Adipocyte (in vitro differentiated cells): ENCODE measurements at regions not wholly inside any gene's neighbourhood (a gene's known extent, or its start where the extent isn't known, plus 50 kb on each side); places are given as distances from the start of the nearest gene placed in this dataset.

Experiments used
- DNase-seq: peaks from one replicate; pipeline ENCODE4 v3.0.0-alpha.2; 2015; ENCODE audit warnings: low read depth
- H3K27me3 ChIP-seq: replicated peaks from 2 replicates; pipeline ENCODE4 v1.7.0; 2013; ENCODE audit warnings: mild to moderate bottlenecking, low read length, moderate library complexity; ENCODE audit not compliant: control insufficient read depth, insufficient read depth
- H3K36me3 ChIP-seq: 2 replicates; pipeline ENCODE4 v1.7.0; 2013; ENCODE audit warnings: low read length, mild to moderate bottlenecking, moderate library complexity; ENCODE audit not compliant: control insufficient read depth, insufficient read depth, severe bottlenecking
- H3K4me1 ChIP-seq: 2 replicates; pipeline ENCODE4 v1.7.0; 2013; ENCODE audit warnings: mild to moderate bottlenecking, low read length, moderate library complexity; ENCODE audit not compliant: control insufficient read depth, insufficient read depth
- H3K4me3 ChIP-seq: 2 replicates; pipeline ENCODE4 v1.7.0; 2013; ENCODE audit warnings: mild to moderate bottlenecking, low read length, moderate library complexity
- H3K9ac ChIP-seq: 2 replicates; pipeline ENCODE4 v1.7.0; 2013; ENCODE audit warnings: mild to moderate bottlenecking, low read length, moderate library complexity
- H3K9me3 ChIP-seq: 2 replicates; pipeline ENCODE4 v1.7.0; 2013; ENCODE audit warnings: mild to moderate bottlenecking, low read length, moderate library complexity; ENCODE audit not compliant: control insufficient read depth

DNA sequence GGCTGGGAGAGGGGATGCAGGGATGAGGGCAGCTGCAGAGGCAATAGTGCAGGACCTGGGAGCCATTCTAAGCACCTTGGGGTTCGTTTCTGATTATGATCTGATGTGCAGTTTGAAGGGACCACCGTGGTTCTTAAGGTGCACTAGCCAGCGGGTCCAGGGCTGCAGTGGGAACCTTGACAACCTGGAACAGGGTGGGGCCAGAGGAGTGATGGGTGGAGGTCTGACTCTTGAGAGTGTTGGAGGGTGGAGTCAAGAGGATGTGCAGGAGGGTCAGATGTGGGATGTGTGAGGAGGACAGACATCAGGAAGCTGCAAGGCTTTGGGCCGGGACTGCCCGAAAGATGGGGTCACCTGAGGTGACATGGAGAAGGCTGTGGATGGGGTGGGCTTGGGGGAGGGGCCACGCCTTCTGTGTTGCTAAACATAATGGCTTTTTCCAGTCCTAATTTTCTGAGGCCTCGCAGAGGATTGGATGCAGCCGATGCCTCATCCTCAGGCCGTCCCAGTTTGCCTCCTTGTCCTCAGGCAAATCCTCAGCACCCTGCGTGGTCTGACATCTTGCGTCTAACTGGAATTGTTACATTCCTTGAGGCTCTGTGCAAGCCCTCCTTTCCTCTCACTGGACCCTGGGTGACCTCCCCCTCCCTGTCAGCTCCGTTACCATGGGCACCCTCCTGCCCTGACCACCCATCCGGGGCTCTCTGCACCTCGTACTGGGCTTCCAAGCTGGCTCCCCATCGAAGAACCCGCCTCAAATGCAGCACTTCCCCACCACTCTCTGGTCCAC is 61.4 kb upstream of the TRPM1 start:
- H3K9ac ChIP-seq = no peak overlapping the region
- peaks cover 2% of the 10 kb centered on the region for H3K4me1 ChIP-seq
- H3K27me3 ChIP-seq = peaks cover 25% of the 10 kb centered on the region
- no peaks in the 10 kb centered on the region for H3K36me3 ChIP-seq
- no peaks in the 10 kb centered on the region for H3K9me3 ChIP-seq
- no peak for DNase-seq
- no peak overlapping the region for H3K4me3 ChIP-seq

DNA sequence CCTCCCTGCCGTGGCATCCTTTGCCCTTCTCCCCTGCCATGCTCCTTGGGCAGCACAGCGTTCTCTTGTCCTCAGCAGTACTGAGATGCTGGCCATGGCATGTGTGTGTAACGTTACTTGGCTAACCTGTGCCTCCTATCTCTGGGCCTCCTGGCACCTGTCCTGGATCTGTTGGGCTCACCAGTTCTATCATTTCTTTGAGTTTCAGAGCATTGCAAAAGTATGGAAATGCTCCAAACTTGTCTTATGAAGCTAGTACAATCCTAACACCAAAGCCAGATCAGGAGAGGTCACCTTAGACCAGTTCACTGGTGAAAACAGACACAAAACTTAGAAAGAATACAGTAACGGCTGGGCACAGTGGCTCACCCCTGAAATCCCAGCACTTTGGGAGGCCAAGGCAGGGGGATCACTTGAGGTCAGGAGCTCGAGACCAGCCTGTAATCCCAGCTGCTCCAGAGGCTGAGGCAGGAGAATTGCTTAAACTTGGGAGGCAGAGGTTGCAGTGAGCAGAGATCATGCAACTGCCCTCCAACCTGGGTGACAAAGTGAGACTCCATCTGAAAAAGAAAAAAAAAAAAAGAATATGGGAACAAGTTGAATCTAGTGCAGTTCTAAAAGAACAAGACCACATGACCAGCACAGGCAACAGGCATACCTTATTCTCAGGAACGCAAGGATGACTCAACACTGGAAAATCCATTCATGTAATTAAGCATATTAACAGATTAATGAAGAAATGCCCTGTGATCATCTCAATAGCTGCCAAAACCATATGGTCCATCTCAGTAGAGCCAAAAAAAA is 62.4 kb upstream of the TRPM1 start:
- no peak for DNase-seq

DNA sequence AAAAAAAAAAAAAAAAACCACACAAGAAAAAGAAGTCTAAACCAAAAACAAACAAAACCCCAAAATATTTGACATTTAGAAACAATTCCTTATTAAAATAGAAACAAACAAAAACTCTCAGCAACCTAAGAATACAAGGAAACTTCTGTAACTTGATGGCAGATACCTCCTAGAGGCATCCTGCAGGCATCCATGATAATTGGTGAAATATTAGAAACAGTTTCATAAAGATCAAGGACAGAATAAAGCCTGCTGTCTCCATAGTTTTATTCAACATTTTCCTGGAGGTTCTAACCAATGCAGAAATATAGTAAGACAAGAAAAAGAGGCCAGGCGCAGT is 63.0 kb upstream of the TRPM1 start:
- Histone ChIP-seq H3K36me3 (no peaks in the 10 kb centered on the region), H3K9me3 (no peaks in the 10 kb centered on the region), H3K27me3 (peaks cover 27% of the 10 kb centered on the region), H3K4me3 (no peak overlapping the region), H3K4me1 (peaks cover 2% of the 10 kb centered on the region), H3K9ac (no peak overlapping the region)
- no peak for DNase-seq

More for the DNA sequence above, 62.4 kb upstream of the TRPM1 start:
- Histone ChIP-seq H3K36me3 (no peaks in the 10 kb centered on the region), H3K4me1 (peaks cover 2% of the 10 kb centered on the region), H3K9me3 (no peaks in the 10 kb centered on the region), H3K27me3 (peaks cover 30% of the 10 kb centered on the region), H3K9ac (no peak overlapping the region), H3K4me3 (no peak overlapping the region)

DNA sequence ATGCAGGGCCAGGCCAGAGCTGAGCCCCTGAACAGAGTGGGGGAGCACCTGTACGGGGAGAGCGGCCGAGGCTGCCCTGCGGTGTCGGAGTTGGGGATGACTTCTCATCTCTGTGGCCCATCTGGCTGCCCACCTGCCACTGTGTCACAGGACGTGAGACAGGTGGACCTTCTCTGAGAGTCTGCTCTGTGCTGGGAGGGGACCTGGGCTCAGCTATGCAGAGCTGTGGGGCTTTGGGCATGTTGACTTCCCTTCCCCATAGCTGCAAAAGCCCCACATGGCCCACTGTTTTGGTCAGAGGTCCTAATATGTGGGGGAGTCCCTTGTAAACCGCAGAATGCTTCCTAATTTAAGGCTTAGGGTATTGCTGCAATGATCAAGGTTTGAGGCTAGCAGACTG is 68.0 kb upstream of the TRPM1 start:
- Histone ChIP-seq H3K9ac (no peak overlapping the region), H3K36me3 (no peaks in the 10 kb centered on the region), H3K27me3 (peaks cover 6% of the 10 kb centered on the region), H3K4me3 (no peak overlapping the region), H3K4me1 (peaks cover 1% of the 10 kb centered on the region), H3K9me3 (no peaks in the 10 kb centered on the region)
- DNase-seq = no peak

DNA sequence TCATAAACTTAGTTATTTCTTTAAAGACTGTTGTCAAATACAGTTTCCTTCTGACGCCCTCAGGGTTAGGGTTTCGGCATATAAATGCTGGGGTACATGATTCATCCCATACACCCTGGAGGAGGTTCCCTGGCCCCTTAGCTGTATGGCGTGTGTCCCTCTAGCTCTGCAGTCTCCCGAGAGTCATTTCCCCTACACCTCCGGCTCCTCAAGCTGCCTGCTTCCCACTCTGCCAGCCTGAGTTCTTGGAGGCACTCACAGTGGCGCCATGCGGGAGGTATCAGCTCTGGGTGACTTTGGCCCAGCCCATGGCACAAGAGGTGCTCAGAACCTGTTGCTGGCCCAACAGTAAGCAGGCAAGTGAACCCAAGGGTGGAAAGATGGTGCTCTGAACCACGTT is 70.2 kb upstream of the TRPM1 start:
- H3K36me3 ChIP-seq = no peaks in the 10 kb centered on the region
- DNase-seq = no peak
- H3K4me1 ChIP-seq = no peaks in the 10 kb centered on the region
- H3K4me3 ChIP-seq = no peak overlapping the region
- H3K9me3 ChIP-seq = no peaks in the 10 kb centered on the region
- H3K9ac ChIP-seq = no peak overlapping the region
- peaks cover 6% of the 10 kb centered on the region for H3K27me3 ChIP-seq

DNA sequence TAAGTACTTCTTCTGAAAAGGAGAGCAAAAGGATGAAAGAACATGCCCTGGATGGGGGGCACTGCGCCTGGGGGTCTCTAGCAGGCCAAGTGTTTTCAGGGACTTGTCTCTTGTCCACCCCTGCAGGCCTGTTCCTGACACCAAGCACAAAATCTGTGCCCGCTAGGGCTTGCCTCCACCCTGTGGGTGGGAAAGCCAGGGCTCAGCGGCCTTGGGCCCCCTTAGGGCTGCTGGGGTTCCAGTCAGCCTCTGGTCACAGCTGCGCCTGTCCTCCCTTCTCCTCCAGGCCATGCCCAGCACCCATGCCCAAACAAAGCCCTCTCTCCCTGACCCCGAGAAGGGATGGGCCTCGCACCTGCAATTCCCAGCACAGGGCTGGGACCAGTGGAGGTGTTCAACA is 71.1 kb upstream of the TRPM1 start:
- H3K4me1 ChIP-seq = no peaks in the 10 kb centered on the region
- no peak for DNase-seq
- H3K27me3 ChIP-seq = peaks cover 8% of the 10 kb centered on the region

GRCh38 chr15:31173790-31174450 is 72.4 kb upstream of the TRPM1 start:
- Histone ChIP-seq H3K27me3 (peaks cover 5% of the 10 kb centered on the region), H3K36me3 (no peaks in the 10 kb centered on the region), H3K4me1 (no peaks in the 10 kb centered on the region)

More for the DNA sequence above, 71.1 kb upstream of the TRPM1 start:
- Histone ChIP-seq H3K4me3 (no peak overlapping the region), H3K9ac (no peak overlapping the region), H3K36me3 (no peaks in the 10 kb centered on the region), H3K9me3 (no peaks in the 10 kb centered on the region)

DNA sequence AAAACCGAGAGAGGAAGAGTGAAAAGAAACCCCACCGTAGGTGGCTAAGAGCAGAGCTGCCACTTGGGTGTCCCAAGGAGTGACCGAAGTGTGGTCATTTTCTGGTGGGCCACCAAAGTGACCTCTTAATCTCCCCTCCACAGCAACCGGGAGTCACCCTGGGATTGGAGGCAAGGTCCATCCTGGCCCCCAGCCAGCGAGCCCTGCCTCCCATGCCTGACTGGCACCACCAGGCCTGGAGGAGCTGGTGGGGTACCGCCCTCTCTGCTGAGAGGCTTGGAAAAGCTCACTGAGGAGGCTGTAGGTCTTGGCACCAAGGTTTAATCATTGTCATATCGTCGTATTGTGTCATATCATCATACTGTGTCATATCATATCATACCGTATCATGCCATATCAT is 74.0 kb upstream of the TRPM1 start:
- Histone ChIP-seq H3K27me3 (peaks cover 4% of the 10 kb centered on the region), H3K9ac (no peak overlapping the region)

More at GRCh38 chr15:31173790-31174450, 72.4 kb upstream of the TRPM1 start:
- Histone ChIP-seq H3K4me3 (no peak overlapping the region), H3K9ac (no peak overlapping the region), H3K9me3 (no peaks in the 10 kb centered on the region)
- no peak for DNase-seq

DNA sequence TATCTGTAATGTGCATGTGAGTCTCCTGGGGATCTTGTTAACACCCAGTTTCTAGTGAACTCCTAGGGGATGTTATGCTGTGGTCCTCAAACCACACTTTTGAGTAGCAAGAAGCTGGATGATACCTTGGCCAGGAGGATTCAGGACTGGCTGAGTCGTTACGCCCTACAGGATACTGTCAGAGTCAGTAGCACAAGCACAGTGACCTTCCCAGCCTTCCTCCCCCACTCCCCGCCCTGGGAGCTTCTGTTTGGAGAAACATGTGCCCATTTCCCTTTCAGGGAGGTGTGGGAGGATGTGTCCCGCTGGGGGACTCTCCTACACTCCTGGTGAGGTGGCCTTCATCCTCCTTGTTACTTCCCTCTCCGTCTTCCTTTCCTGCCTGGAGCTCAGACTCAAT is 76.4 kb upstream of the TRPM1 start:
- no peak overlapping the region for H3K9ac ChIP-seq
- peaks cover 10% of the 10 kb centered on the region for H3K9me3 ChIP-seq
- peaks cover 4% of the 10 kb centered on the region for H3K27me3 ChIP-seq
- no peak overlapping the region for H3K4me3 ChIP-seq
- no peaks in the 10 kb centered on the region for H3K36me3 ChIP-seq
- no peaks in the 10 kb centered on the region for H3K4me1 ChIP-seq
- DNase-seq = no peak

More for the DNA sequence above, 74.0 kb upstream of the TRPM1 start:
- no peaks in the 10 kb centered on the region for H3K4me1 ChIP-seq
- no peaks in the 10 kb centered on the region for H3K36me3 ChIP-seq
- H3K9me3 ChIP-seq = peaks cover 2% of the 10 kb centered on the region
- H3K4me3 ChIP-seq = no peak overlapping the region
- DNase-seq = no peak

DNA sequence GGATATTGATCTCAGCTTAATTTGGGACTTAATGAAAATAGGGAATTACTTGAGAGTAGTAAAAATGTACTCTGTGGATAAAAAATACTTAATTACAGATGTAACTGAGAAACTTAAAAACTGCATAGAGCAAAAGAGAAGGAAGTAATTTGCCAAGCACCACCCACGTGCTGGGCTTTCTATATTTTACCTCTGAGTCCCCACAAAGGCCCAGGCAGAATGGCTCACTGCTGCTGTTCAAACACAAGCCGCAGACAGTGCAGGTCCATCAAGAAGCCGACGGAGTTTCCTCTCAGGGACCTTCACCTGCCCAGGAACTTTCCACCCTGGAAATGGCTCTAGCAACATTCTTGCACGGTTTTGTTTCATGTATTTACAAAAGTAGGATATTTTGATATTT is 77.2 kb upstream of the TRPM1 start:
- Histone ChIP-seq H3K9me3 (peaks cover 10% of the 10 kb centered on the region), H3K27me3 (peaks cover 4% of the 10 kb centered on the region), H3K4me3 (no peak overlapping the region), H3K4me1 (no peaks in the 10 kb centered on the region), H3K36me3 (no peaks in the 10 kb centered on the region), H3K9ac (no peak overlapping the region)
- no peak for DNase-seq

- Histone ChIP-seq H3K9me3 (peaks cover 10% of the 10 kb centered on the region), H3K9ac (no peak overlapping the region), H3K4me1 (no peaks in the 10 kb centered on the region), H3K4me3 (no peak overlapping the region), H3K36me3 (no peaks in the 10 kb centered on the region), H3K27me3 (peaks cover 4% of the 10 kb centered on the region)
- no peak for DNase-seq
These were observed 78.2 kb upstream of the TRPM1 start for GRCh38 chr15:31179693-31180092.
